DND-41 (cell line): ENCODE measurements at regions not wholly inside any gene's neighbourhood (a gene's known extent, or its start where the extent isn't known, plus 50 kb on each side); places are given as distances from the start of the nearest gene placed in this dataset.

Experiments
- ATAC-seq: fragments of 200-7000 bp; cut with Tn5 transposase; 3 replicates; pipeline ENCODE4 v1.9.1; 2021; ENCODE audit warnings: low read depth; ENCODE audit not compliant: insufficient read depth
- DNase-seq: peaks from one replicate; pipeline ENCODE4 v3.0.0-alpha.2; 2020
- H2AFZ ChIP-seq: 2 replicates; pipeline ENCODE4 v1.6.0; 2012; ENCODE audit warnings: low read depth, low read length
- H3K27ac ChIP-seq: 2 replicates; pipeline ENCODE4 v1.5.1; 2012; ENCODE audit warnings: low read length, inconsistent platforms
- H3K27me3 ChIP-seq: fragments of 200-600 bp; sonication (generic); 2 replicates; pipeline ENCODE4 v1.6.0; 2012; ENCODE audit warnings: low read length, mild to moderate bottlenecking, inconsistent platforms; ENCODE audit not compliant: insufficient read depth, poor library complexity
- H3K36me3 ChIP-seq: 2 replicates; pipeline ENCODE4 v1.5.1; 2012; ENCODE audit warnings: low read length, inconsistent platforms; ENCODE audit not compliant: insufficient read depth
- H3K4me1 ChIP-seq: 2 replicates; pipeline ENCODE4 v1.5.1; 2012; ENCODE audit warnings: mild to moderate bottlenecking, low read length; ENCODE audit not compliant: insufficient read depth
- H3K4me2 ChIP-seq: 2 replicates; pipeline ENCODE4 v1.6.0; 2012; ENCODE audit warnings: mild to moderate bottlenecking, moderate library complexity, low read length, inconsistent platforms; ENCODE audit not compliant: insufficient read depth
- H3K4me3 ChIP-seq, 2 experiments: fragments of 200-600 bp in 1 of 2; shearing (Covaris generic) in 1 of 2; 2 replicates each; pipeline ENCODE4 v1.5.1; 2012 to 2016; ENCODE audit warnings: inconsistent platforms in 2 of 2, low read length in 2 of 2, mild to moderate bottlenecking in 2 of 2, low read depth in 1 of 2, moderate library complexity in 1 of 2
- H3K79me2 ChIP-seq: 2 replicates; pipeline ENCODE4 v1.6.0; 2012; ENCODE audit warnings: low read length, inconsistent platforms; ENCODE audit not compliant: insufficient read depth
- H3K9ac ChIP-seq: 2 replicates; pipeline ENCODE4 v1.6.0; 2012; ENCODE audit warnings: low read depth, mild to moderate bottlenecking, inconsistent platforms, low read length, moderate library complexity
- H3K9me3 ChIP-seq: 2 replicates; pipeline ENCODE4 v1.5.1; 2012; ENCODE audit warnings: low read length, moderate library complexity, mild to moderate bottlenecking, inconsistent platforms; ENCODE audit not compliant: insufficient read depth, severe bottlenecking
- H4K20me1 ChIP-seq: 2 replicates; pipeline ENCODE4 v1.6.0; 2012; ENCODE audit warnings: low read length; ENCODE audit not compliant: insufficient read depth
- EZH2 ChIP-seq: IDR thresholded peaks from 3 replicates; pipeline ENCODE4 v1.6.1; 2012; ENCODE audit warnings: borderline replicate concordance, low read depth, mild to moderate bottlenecking, moderate library complexity, low read length, inconsistent platforms; ENCODE audit not compliant: severe bottlenecking
- TF ChIP-seq, protein P1 (sequence below): IDR thresholded peaks from 2 replicates; pipeline ENCODE4 v1.5.1; 2012; ENCODE audit warnings: borderline replicate concordance, low read length, moderate library complexity, mild to moderate bottlenecking; ENCODE audit not compliant: poor library complexity, severe bottlenecking; ENCODE audit errors: extremely low read depth

DNA sequence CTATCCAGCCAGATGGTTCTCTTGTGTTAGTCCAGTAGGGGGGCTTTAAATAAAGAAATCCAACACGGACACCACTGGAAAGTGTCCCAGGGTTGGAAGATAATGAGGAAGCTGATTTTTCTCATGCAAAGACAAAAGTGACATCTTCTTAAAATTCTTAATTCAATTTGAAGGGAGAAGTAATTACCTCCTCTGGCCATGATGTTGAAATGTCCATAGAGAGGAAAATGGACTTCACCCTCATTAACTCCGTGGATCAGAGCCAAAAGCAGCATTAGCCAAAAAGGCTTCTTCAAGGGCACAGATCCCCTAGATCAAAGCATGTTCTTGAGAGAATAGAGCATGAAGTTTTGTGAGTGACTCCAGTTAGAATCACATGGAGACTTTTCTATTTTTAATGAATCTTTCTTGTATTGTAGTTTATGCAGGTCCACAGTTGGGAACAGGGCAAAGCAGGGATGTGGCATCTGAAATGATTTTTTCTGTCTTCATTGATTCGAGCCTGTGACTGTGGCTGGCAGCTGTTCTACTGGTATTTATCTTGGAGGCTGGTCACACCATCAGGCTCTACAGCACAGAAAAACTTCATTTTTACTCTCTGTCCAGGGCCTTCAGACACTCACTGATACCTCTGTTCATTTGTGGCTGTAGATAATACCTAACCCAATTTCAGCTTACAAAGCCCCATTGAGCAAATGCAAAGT is 1002.5 kb downstream of the AACS start:
- no peaks in the 10 kb centered on the region for H3K36me3 ChIP-seq
- no peak overlapping the region for H3K27ac ChIP-seq
- H3K4me3 ChIP-seq = no peak overlapping the region
- no peaks in the 10 kb centered on the region for H3K4me1 ChIP-seq
- peaks cover 2% of the 10 kb centered on the region for H3K27me3 ChIP-seq
- DNase-seq = no peak
- H2AFZ ChIP-seq = no peak overlapping the region
- no peak for ATAC-seq
- H3K79me2 ChIP-seq = no peaks in the 10 kb centered on the region
- H3K9me3 ChIP-seq = peaks cover 2% of the 10 kb centered on the region
- no peak overlapping the region for H3K9ac ChIP-seq
- no peaks in the 10 kb centered on the region for H4K20me1 ChIP-seq
- TF ChIP-seq, protein P1, sequence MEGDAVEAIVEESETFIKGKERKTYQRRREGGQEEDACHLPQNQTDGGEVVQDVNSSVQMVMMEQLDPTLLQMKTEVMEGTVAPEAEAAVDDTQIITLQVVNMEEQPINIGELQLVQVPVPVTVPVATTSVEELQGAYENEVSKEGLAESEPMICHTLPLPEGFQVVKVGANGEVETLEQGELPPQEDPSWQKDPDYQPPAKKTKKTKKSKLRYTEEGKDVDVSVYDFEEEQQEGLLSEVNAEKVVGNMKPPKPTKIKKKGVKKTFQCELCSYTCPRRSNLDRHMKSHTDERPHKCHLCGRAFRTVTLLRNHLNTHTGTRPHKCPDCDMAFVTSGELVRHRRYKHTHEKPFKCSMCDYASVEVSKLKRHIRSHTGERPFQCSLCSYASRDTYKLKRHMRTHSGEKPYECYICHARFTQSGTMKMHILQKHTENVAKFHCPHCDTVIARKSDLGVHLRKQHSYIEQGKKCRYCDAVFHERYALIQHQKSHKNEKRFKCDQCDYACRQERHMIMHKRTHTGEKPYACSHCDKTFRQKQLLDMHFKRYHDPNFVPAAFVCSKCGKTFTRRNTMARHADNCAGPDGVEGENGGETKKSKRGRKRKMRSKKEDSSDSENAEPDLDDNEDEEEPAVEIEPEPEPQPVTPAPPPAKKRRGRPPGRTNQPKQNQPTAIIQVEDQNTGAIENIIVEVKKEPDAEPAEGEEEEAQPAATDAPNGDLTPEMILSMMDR = no peak
- TF ChIP-seq EZH2 = no peak
- no peak overlapping the region for H3K4me2 ChIP-seq

DNA sequence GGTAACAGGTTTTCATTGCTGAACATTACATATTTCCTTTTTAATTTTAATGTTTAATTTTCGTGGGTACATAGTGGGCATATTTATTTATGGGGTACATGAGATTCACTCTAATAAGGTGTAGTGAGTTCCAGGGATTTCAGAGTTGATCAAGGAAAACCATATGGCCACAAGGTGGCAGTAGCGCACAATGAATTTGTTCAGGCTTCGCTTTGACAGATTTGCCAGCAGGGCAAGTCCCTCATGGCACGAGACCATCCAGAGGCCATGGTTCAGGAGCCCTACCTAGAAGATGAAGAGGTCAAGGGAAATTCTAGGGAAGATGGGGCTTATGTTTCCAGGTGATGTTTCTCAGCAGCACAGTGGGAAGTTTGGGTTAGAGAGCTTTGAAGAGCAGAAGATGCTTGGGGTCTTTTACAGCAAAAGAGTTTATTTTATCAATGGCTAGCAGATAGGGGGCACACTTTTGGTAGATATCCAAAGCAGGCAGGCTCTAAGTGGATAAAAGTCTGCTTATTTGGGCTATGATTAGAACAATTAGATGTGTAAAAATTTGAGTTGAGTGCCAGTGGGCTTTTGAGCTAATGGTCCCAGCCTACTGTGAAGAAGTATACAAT is 1004.4 kb downstream of the AACS start:
- H3K4me3 ChIP-seq = no peak overlapping the region
- ATAC-seq (peak; percentile 63; the same call in 2 of the 3 replicates), DNase-seq (peak; percentile 62)
- no peak for TF ChIP-seq EZH2
- TF ChIP-seq, protein P1 = peak; percentile 84
- no peaks in the 10 kb centered on the region for H3K79me2 ChIP-seq
- peaks cover 2% of the 10 kb centered on the region for H3K9me3 ChIP-seq
- no peaks in the 10 kb centered on the region for H3K36me3 ChIP-seq
- no peaks in the 10 kb centered on the region for H4K20me1 ChIP-seq
- no peak overlapping the region for H3K27ac ChIP-seq
- H3K4me2 ChIP-seq = no peak overlapping the region
- H2AFZ ChIP-seq = no peak overlapping the region
- H3K27me3 ChIP-seq = no peaks in the 10 kb centered on the region
- no peaks in the 10 kb centered on the region for H3K4me1 ChIP-seq
- no peak overlapping the region for H3K9ac ChIP-seq

DNA sequence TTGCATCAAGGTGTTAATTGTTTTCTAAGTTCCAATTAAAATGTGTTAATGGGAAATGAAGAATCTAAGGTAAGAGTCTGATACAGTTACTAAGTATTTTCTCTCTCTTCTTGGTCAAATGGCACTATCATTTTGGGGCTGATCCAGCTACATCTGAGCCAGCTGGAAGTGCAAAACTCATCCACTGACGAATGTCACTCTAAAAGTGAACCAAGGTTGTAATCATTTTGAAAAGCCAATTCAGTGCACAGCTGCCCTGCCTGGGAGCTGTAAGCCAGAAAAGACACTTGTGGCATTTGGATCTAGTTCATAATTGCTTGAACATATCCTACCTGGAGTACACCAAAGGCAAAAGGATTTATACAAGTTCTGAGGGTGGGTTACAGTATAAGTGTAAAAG is 1011.3 kb downstream of the AACS start:
- H3K79me2 ChIP-seq = no peaks in the 10 kb centered on the region
- H3K4me1 ChIP-seq = no peaks in the 10 kb centered on the region
- H3K27ac ChIP-seq = no peak overlapping the region
- H3K4me3 ChIP-seq = no peak overlapping the region
- H3K9ac ChIP-seq = no peak overlapping the region
- no peak for DNase-seq
- H3K36me3 ChIP-seq = no peaks in the 10 kb centered on the region
- H3K9me3 ChIP-seq = no peaks in the 10 kb centered on the region
- H3K27me3 ChIP-seq = no peaks in the 10 kb centered on the region
- TF ChIP-seq, protein P1 = no peak
- TF ChIP-seq EZH2 = no peak
- no peak overlapping the region for H3K4me2 ChIP-seq
- no peak overlapping the region for H2AFZ ChIP-seq
- no peaks in the 10 kb centered on the region for H4K20me1 ChIP-seq
- no peak for ATAC-seq
